AG04449 (cell line): ENCODE measurements at regions not wholly inside any gene's neighbourhood (a gene's known extent, or its start where the extent isn't known, plus 50 kb on each side); places are given as distances from the start of the nearest gene placed in this dataset.

Experiments used
- CTCF ChIA-PET: fragments of 350-600 bp; formaldehyde crosslinking; extraction: SDS; loops from one replicate; lab custom pipeline; 2021; ENCODE audit warnings: antibody characterized with exemption; lab: Yijun Ruan, JAX
- POLR2A ChIA-PET: fragments of 400-600, 350-600 bp; formaldehyde crosslinking; extraction: SDS; loops from one replicate; lab custom pipeline; 2020; ENCODE audit warnings: antibody characterized with exemption, inconsistent platforms; lab: Yijun Ruan, JAX
- DNase-seq: peaks from one replicate; pipeline ENCODE4 v3.0.0-alpha.2; 2010; ENCODE audit warnings: low read depth, low spot score
- H3K4me3 ChIP-seq: 2 replicates; pipeline ENCODE4 v1.5.1; 2011; ENCODE audit warnings: low read depth, mild to moderate bottlenecking, control low read depth, low read length
- CTCF ChIP-seq: IDR thresholded peaks from one replicate; pipeline ENCODE4 v1.5.1; 2011; ENCODE audit warnings: mild to moderate bottlenecking, moderate library complexity, low read length, control low read depth, inconsistent platforms; ENCODE audit not compliant: insufficient read depth; ENCODE audit errors: missing control alignments

GRCh38 chr18:35780937-35781336, 191.5 kb upstream of the RMP24 start:
- ChIA-PET CTCF (no interaction called here), POLR2A (no interaction called here)
- no peak overlapping the region for H3K4me3 ChIP-seq
- DNase-seq: no peak
- no peak for TF ChIP-seq CTCF

- TF ChIP-seq CTCF: no peak
- H3K4me3 ChIP-seq: no peak overlapping the region
- CTCF ChIA-PET: no interaction called here
- POLR2A ChIA-PET: no interaction called here
- no peak for DNase-seq
These were observed 189.6 kb upstream of the RMP24 start for GRCh38 chr18:35782926-35783325.

- POLR2A ChIA-PET: no interaction called here
- CTCF ChIA-PET: interaction anchor here (0.7 kb wide), 1 partner anchor 30 kb away, joined by 3 read pairs; no protein-coding TSS in a partner anchor
- TF ChIP-seq CTCF: no peak
- DNase-seq: no peak
- no peak overlapping the region for H3K4me3 ChIP-seq
These were observed 186.0 kb upstream of the RMP24 start for GRCh38 chr18:35786365-35787042.

GRCh38 chr18:35789543-35789942, 182.9 kb upstream of the RMP24 start:
- ChIA-PET POLR2A (no interaction called here), CTCF (no interaction called here)
- TF ChIP-seq CTCF: no peak
- H3K4me3 ChIP-seq: no peak overlapping the region
- no peak for DNase-seq

- CTCF ChIA-PET: no interaction called here
- POLR2A ChIA-PET: no interaction called here
- TF ChIP-seq CTCF: no peak
- no peak overlapping the region for H3K4me3 ChIP-seq
- DNase-seq: no peak
These were observed 174.5 kb upstream of the RMP24 start for GRCh38 chr18:35797948-35798347.

- POLR2A ChIA-PET: no interaction called here
- TF ChIP-seq CTCF: no peak
- no peak overlapping the region for H3K4me3 ChIP-seq
- no peak for DNase-seq
- CTCF ChIA-PET: no interaction called here
These were observed 168.9 kb upstream of the RMP24 start for GRCh38 chr18:35803551-35803950.
